HepG2 (cell line): ENCODE measurements at regions not wholly inside any gene's neighbourhood (a gene's known extent, or its start where the extent isn't known, plus 50 kb on each side); places are given as distances from the start of the nearest gene placed in this dataset.

Experiments
- ATAC-seq: fragments of 200-7000 bp; cut with Tn5 transposase; 3 replicates; pipeline ENCODE4 v1.9.1; 2020; ENCODE audit warnings: mild to moderate bottlenecking, moderate library complexity
- BruUV-seq: library from RNA; stranded (reverse); fragments of 400-500 nt; replicated peaks from 2 replicates; lab custom pipeline; 2021; lab: Mats Ljungman, UMichigan
- CTCF ChIA-PET: fragments of 300-600 bp; formaldehyde crosslinking; extraction: SDS; loops from one replicate; lab custom pipeline; 2021; ENCODE audit warnings: low total read pairs, inconsistent platforms, low intra/inter-chr PET ratio; lab: Yijun Ruan, JAX
- POLR2A ChIA-PET: fragments of 350-600 bp; sonication (Branson Sonifier 250); formaldehyde crosslinking; loops from one replicate; lab custom pipeline; 2020; ENCODE audit warnings: antibody characterized with exemption, inconsistent platforms; lab: Yijun Ruan, JAX
- DNase-seq: peaks from one replicate; pipeline ENCODE4 v3.0.0-alpha.2; 2015; ENCODE audit warnings: low spot score
- FAIRE-seq: peaks from 3 replicates; lab custom pipeline; 2011; peaks lifted over from hg19 to GRCh38; lab: Jason Lieb, UNC
- H2AFZ ChIP-seq: one replicate; pipeline ENCODE4 v1.6.1; 2011; ENCODE audit warnings: low read length, inconsistent platforms
- H3K27ac ChIP-seq: fragments of 300-600 bp; 3 replicates; pipeline ENCODE4 v1.8.0; 2011; ENCODE audit warnings: mixed run types, mild to moderate bottlenecking, mixed read lengths, low read length, inconsistent platforms; ENCODE audit not compliant: insufficient read depth; ENCODE audit errors: extremely low read length
- H3K27me3 ChIP-seq, 2 experiments: fragments of 200-600 bp in 1 of 2; 2 replicates in 1 of 2; 3 replicates in 1 of 2; pipeline versions ENCODE4 v1.6.0 to v1.8.0; 2011; ENCODE audit warnings: low read length in 2 of 2, mild to moderate bottlenecking in 2 of 2, moderate library complexity in 2 of 2, inconsistent platforms in 1 of 2; ENCODE audit not compliant: insufficient read depth in 2 of 2, control insufficient read depth in 1 of 2
- H3K36me3 ChIP-seq, 2 experiments: fragments of 200-600 bp in 1 of 2; replicated peaks in 1 of 2; 2 replicates in 1 of 2; 3 replicates in 1 of 2; pipeline versions ENCODE4 v1.5.1 to v1.8.0; 2011; ENCODE audit warnings: low read length in 2 of 2, inconsistent platforms in 1 of 2; ENCODE audit not compliant: insufficient read depth in 2 of 2, control insufficient read depth in 1 of 2
- H3K4me1 ChIP-seq: 2 replicates; pipeline ENCODE4 v1.5.1; 2012; ENCODE audit warnings: low read length, inconsistent platforms; ENCODE audit not compliant: insufficient read depth
- H3K4me2 ChIP-seq: 2 replicates; pipeline ENCODE4 v1.6.0; 2011; ENCODE audit warnings: low read depth, low read length, inconsistent platforms
- H3K4me3 ChIP-seq, 3 experiments: fragments of 200-600 bp in 1 of 3; sonication (generic), shearing (Covaris generic) in 1 of 3; replicated peaks in 1 of 3; 2 replicates each; pipeline ENCODE4 v1.5.1; 2011 to 2016; ENCODE audit warnings: low read length in 3 of 3, inconsistent platforms in 2 of 3, low read depth in 2 of 3, mild to moderate bottlenecking in 2 of 3, control low read depth in 1 of 3, mixed read lengths in 1 of 3; ENCODE audit not compliant: insufficient read depth in 1 of 3
- H3K79me2 ChIP-seq: one replicate; pipeline ENCODE4 v1.6.1; 2011; ENCODE audit warnings: low read length, inconsistent platforms; ENCODE audit not compliant: insufficient read depth
- H3K9ac ChIP-seq: 2 replicates; pipeline ENCODE4 v1.6.0; 2011; ENCODE audit warnings: mild to moderate bottlenecking, low read depth, low read length, inconsistent platforms; ENCODE audit not compliant: insufficient read depth
- H3K9me3 ChIP-seq: 2 replicates; pipeline ENCODE4 v1.5.1; 2012; ENCODE audit warnings: mild to moderate bottlenecking, low read length
- H4K20me1 ChIP-seq: 2 replicates; pipeline ENCODE4 v1.6.0; 2011; ENCODE audit warnings: inconsistent platforms, mild to moderate bottlenecking, low read length, moderate library complexity; ENCODE audit not compliant: insufficient read depth
- GTF2F1 ChIP-seq: fragments of 150-350 bp; IDR thresholded peaks from 2 replicates; pipeline ENCODE4 v1.6.1; 2014; ENCODE audit warnings: low read length
- NR2C2 ChIP-seq: sonication (generic); formaldehyde crosslinking; IDR thresholded peaks from 2 replicates; pipeline ENCODE4 v1.4.0; 2020; ENCODE audit warnings: missing genetic modification reagents, mild to moderate bottlenecking, moderate library complexity, borderline replicate concordance
- TARDBP ChIP-seq: sonication (generic); formaldehyde crosslinking; IDR thresholded peaks from 2 replicates; pipeline ENCODE4 v1.8.0; 2022; ENCODE audit warnings: mild to moderate bottlenecking, missing genetic modification reagents
- ZBTB20 ChIP-seq: sonication (generic); formaldehyde crosslinking; IDR thresholded peaks from 2 replicates; pipeline ENCODE4 v1.8.1; 2023; ENCODE audit warnings: missing genetic modification reagents, low read depth, mild to moderate bottlenecking, borderline replicate concordance
- ZNF382 ChIP-seq: sonication (generic); formaldehyde crosslinking; IDR thresholded peaks from 2 replicates; pipeline ENCODE4 v1.5.0; 2020; ENCODE audit warnings: missing genetic modification reagents, mild to moderate bottlenecking, borderline replicate concordance
- ZNF451 ChIP-seq: sonication (generic); formaldehyde crosslinking; IDR thresholded peaks from 2 replicates; pipeline ENCODE4 v1.5.0; 2020; ENCODE audit warnings: mild to moderate bottlenecking, missing genetic modification reagents
- ZNF549 ChIP-seq: sonication (generic); formaldehyde crosslinking; IDR thresholded peaks from 2 replicates; pipeline ENCODE4 v1.5.0; 2020; ENCODE audit warnings: missing genetic modification reagents
- ZNF550 ChIP-seq: sonication (generic); formaldehyde crosslinking; IDR thresholded peaks from 2 replicates; pipeline ENCODE4 v1.4.0; 2020; ENCODE audit warnings: mild to moderate bottlenecking, missing genetic modification reagents, borderline replicate concordance
- in situ Hi-C: cut with HindIII; loops from 2 replicates; pipeline ENCODE4 v1.10.0; 2017; ENCODE audit warnings: low pct_unique_long_range_greater_than_20kb; ENCODE audit not compliant: extremely low pct_ligation_motif_present
- intact Hi-C: fragments of 100-400 bp; cut with micrococcal nuclease; formaldehyde crosslinking; loops from one replicate; pipeline ENCODE4 v1.10.0; 2022; ENCODE audit not compliant: unreplicated experiment
- TF ChIP-seq, protein P1 (sequence below): sonication (generic); formaldehyde crosslinking; IDR thresholded peaks from 2 replicates; pipeline ENCODE4 v1.5.1; 2020; ENCODE audit warnings: mild to moderate bottlenecking, missing genetic modification reagents
- TF ChIP-seq, protein P2 (sequence below): sonication (generic); formaldehyde crosslinking; IDR thresholded peaks from 2 replicates; pipeline ENCODE4 v1.5.1; 2020; ENCODE audit warnings: mild to moderate bottlenecking, missing genetic modification reagents, moderate library complexity
- TF ChIP-seq, protein P3 (sequence below): sonication (generic); formaldehyde crosslinking; IDR thresholded peaks from 2 replicates; pipeline ENCODE4 v1.4.0; 2020; ENCODE audit warnings: mild to moderate bottlenecking, missing genetic modification reagents
- TF ChIP-seq, protein P4 (sequence below): sonication (generic); formaldehyde crosslinking; IDR thresholded peaks from 2 replicates; pipeline ENCODE4 v1.4.0; 2020; ENCODE audit warnings: missing genetic modification reagents, borderline replicate concordance
- TF ChIP-seq, protein P5 (sequence below): sonication (generic); formaldehyde crosslinking; IDR thresholded peaks from 2 replicates; pipeline ENCODE4 v1.4.0; 2020; ENCODE audit warnings: missing genetic modification reagents, borderline replicate concordance

DNA sequence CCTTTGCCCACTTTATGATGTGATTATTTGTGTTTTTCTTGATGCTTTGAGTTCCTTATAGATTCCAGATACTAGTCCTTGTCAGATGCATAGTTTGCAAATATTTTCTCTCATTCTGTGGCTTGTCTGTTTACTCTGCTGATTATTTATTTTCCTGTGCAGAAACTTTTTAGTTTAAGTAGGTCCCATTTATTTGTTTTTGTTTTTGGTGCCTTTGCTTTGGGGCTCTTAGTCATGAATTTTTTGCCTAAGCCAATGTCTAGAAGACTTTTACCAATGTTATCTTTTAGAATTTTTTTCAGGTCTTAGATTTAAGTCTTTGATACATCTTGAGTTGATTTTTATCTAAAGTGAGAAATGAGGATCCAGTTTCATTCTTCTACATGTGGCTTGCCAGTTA, 667.3 kb downstream of the SLC16A7 start:
- Histone ChIP-seq H3K27ac (no peak overlapping the region), H3K4me1 (peaks cover 12% of the 10 kb centered on the region), H2AFZ (no peak overlapping the region), H3K9me3 (no peaks in the 10 kb centered on the region), H3K4me2 (no peak overlapping the region), H3K36me3 (no peaks in the 10 kb centered on the region), H3K79me2 (no peaks in the 10 kb centered on the region), H3K27me3 (no peaks in the 10 kb centered on the region), H3K4me3 (no peak overlapping the region), H4K20me1 (no peaks in the 10 kb centered on the region), H3K9ac (no peak overlapping the region)
- FAIRE-seq: no peak
- CTCF ChIA-PET: no interaction called here
- no TSS peak for BruUV-seq
- intact Hi-C loops (no loop called here), in situ Hi-C loops (no loop called here)
- ATAC-seq: no peak
- no peak for DNase-seq
- POLR2A ChIA-PET: no interaction called here
- TF ChIP-seq, protein P1, sequence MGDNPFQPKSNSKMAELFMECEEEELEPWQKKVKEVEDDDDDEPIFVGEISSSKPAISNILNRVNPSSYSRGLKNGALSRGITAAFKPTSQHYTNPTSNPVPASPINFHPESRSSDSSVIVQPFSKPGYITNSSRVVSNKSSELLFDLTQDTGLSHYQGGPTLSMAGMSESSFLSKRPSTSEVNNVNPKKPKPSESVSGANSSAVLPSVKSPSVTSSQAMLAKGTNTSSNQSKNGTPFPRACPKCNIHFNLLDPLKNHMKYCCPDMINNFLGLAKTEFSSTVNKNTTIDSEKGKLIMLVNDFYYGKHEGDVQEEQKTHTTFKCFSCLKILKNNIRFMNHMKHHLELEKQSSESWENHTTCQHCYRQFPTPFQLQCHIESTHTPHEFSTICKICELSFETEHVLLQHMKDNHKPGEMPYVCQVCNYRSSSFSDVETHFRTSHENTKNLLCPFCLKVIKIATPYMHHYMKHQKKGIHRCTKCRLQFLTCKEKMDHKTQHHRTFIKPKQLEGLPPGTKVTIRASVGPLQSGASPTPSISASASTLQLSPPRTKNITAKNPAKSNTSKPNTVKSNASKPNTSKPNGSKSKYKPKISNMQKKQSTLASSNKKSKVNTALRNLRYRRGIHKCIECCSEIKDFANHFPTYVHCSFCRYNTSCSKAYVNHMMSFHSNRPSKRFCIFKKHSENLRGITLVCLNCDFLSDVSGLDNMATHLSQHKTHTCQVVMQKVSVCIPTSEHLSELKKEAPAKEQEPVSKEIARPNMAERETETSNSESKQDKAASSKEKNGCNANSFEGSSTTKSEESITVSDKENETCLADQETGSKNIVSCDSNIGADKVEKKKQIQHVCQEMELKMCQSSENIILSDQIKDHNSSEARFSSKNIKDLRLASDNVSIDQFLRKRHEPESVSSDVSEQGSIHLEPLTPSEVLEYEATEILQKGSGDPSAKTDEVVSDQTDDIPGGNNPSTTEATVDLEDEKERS (CRISPR knock-in tag): no peak
- no peak for TF ChIP-seq TARDBP (CRISPR knock-in tag)
- TF ChIP-seq GTF2F1: no peak
- TF ChIP-seq, protein P2, sequence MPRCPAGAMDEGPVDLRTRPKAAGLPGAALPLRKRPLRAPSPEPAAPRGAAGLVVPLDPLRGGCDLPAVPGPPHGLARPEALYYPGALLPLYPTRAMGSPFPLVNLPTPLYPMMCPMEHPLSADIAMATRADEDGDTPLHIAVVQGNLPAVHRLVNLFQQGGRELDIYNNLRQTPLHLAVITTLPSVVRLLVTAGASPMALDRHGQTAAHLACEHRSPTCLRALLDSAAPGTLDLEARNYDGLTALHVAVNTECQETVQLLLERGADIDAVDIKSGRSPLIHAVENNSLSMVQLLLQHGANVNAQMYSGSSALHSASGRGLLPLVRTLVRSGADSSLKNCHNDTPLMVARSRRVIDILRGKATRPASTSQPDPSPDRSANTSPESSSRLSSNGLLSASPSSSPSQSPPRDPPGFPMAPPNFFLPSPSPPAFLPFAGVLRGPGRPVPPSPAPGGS: no peak
- no peak for TF ChIP-seq NR2C2
- TF ChIP-seq ZNF451 (CRISPR knock-in tag): no peak
- TF ChIP-seq, protein P3, sequence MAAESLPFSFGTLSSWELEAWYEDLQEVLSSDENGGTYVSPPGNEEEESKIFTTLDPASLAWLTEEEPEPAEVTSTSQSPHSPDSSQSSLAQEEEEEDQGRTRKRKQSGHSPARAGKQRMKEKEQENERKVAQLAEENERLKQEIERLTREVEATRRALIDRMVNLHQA: no peak
- TF ChIP-seq, protein P4, sequence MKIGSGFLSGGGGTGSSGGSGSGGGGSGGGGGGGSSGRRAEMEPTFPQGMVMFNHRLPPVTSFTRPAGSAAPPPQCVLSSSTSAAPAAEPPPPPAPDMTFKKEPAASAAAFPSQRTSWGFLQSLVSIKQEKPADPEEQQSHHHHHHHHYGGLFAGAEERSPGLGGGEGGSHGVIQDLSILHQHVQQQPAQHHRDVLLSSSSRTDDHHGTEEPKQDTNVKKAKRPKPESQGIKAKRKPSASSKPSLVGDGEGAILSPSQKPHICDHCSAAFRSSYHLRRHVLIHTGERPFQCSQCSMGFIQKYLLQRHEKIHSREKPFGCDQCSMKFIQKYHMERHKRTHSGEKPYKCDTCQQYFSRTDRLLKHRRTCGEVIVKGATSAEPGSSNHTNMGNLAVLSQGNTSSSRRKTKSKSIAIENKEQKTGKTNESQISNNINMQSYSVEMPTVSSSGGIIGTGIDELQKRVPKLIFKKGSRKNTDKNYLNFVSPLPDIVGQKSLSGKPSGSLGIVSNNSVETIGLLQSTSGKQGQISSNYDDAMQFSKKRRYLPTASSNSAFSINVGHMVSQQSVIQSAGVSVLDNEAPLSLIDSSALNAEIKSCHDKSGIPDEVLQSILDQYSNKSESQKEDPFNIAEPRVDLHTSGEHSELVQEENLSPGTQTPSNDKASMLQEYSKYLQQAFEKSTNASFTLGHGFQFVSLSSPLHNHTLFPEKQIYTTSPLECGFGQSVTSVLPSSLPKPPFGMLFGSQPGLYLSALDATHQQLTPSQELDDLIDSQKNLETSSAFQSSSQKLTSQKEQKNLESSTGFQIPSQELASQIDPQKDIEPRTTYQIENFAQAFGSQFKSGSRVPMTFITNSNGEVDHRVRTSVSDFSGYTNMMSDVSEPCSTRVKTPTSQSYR (CRISPR knock-in tag): no peak
- no peak for TF ChIP-seq ZNF549 (CRISPR knock-in tag)
- TF ChIP-seq ZNF550 (CRISPR knock-in tag): no peak
- no peak for TF ChIP-seq ZNF382 (CRISPR knock-in tag)
- TF ChIP-seq ZBTB20 (CRISPR knock-in tag): no peak
- TF ChIP-seq, protein P5, sequence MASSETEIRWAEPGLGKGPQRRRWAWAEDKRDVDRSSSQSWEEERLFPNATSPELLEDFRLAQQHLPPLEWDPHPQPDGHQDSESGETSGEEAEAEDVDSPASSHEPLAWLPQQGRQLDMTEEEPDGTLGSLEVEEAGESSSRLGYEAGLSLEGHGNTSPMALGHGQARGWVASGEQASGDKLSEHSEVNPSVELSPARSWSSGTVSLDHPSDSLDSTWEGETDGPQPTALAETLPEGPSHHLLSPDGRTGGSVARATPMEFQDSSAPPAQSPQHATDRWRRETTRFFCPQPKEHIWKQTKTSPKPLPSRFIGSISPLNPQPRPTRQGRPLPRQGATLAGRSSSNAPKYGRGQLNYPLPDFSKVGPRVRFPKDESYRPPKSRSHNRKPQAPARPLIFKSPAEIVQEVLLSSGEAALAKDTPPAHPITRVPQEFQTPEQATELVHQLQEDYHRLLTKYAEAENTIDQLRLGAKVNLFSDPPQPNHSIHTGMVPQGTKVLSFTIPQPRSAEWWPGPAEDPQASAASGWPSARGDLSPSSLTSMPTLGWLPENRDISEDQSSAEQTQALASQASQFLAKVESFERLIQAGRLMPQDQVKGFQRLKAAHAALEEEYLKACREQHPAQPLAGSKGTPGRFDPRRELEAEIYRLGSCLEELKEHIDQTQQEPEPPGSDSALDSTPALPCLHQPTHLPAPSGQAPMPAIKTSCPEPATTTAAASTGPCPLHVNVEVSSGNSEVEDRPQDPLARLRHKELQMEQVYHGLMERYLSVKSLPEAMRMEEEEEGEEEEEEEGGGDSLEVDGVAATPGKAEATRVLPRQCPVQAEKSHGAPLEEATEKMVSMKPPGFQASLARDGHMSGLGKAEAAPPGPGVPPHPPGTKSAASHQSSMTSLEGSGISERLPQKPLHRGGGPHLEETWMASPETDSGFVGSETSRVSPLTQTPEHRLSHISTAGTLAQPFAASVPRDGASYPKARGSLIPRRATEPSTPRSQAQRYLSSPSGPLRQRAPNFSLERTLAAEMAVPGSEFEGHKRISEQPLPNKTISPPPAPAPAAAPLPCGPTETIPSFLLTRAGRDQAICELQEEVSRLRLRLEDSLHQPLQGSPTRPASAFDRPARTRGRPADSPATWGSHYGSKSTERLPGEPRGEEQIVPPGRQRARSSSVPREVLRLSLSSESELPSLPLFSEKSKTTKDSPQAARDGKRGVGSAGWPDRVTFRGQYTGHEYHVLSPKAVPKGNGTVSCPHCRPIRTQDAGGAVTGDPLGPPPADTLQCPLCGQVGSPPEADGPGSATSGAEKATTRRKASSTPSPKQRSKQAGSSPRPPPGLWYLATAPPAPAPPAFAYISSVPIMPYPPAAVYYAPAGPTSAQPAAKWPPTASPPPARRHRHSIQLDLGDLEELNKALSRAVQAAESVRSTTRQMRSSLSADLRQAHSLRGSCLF (CRISPR knock-in tag): no peak
